Omental fat pad (tissue), 3 donors: ENCODE measurements at regions not wholly inside any gene's neighbourhood (a gene's known extent, or its start where the extent isn't known, plus 50 kb on each side); places are given as distances from the start of the nearest gene placed in this dataset.

Source experiments
- ATAC-seq: fragments of 150-250 bp; one replicate; pipeline ENCODE4 v1.9.1; 2016; ENCODE audit warnings: mild to moderate bottlenecking, moderate library complexity; ENCODE audit not compliant: low FRiP score
- DNase-seq: peaks from one replicate; pipeline ENCODE4 v3.0.0-alpha.2; 2019; ENCODE audit warnings: low spot score
- TF ChIP-seq, protein P1 (sequence below), 3 donors: fragments of 450-650 bp; IDR thresholded peaks; one replicate each; pipeline ENCODE4 v1.5.1; 2016 to 2017; ENCODE audit warnings: antibody characterized with exemption in 3 of 3, mild to moderate bottlenecking in 3 of 3, moderate library complexity in 2 of 3

DNA sequence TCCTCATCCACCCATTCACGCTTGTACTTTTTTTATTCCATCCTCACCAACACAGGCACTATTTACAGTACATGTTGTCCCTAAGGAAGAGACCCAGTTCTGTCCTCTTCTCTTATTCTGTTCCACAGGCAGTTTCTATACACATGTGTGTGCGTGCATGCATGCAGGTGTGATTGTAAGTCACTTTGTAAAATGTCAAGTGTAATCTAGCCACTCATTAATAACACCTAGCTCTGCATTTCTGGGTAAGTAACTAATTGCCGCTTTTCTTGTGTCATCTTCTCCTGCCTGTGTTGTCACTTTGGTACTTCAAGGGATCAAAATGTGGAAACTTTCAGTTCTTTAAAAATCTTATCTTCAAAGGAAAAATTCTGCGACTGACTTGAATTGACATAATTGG is 377.2 kb downstream of the SEC16B start:
- TF ChIP-seq, protein P1, sequence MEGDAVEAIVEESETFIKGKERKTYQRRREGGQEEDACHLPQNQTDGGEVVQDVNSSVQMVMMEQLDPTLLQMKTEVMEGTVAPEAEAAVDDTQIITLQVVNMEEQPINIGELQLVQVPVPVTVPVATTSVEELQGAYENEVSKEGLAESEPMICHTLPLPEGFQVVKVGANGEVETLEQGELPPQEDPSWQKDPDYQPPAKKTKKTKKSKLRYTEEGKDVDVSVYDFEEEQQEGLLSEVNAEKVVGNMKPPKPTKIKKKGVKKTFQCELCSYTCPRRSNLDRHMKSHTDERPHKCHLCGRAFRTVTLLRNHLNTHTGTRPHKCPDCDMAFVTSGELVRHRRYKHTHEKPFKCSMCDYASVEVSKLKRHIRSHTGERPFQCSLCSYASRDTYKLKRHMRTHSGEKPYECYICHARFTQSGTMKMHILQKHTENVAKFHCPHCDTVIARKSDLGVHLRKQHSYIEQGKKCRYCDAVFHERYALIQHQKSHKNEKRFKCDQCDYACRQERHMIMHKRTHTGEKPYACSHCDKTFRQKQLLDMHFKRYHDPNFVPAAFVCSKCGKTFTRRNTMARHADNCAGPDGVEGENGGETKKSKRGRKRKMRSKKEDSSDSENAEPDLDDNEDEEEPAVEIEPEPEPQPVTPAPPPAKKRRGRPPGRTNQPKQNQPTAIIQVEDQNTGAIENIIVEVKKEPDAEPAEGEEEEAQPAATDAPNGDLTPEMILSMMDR (IDR thresholded peaks at IDR 0.05) = no peak
- DNase-seq (no peak), ATAC-seq (no peak)

DNA sequence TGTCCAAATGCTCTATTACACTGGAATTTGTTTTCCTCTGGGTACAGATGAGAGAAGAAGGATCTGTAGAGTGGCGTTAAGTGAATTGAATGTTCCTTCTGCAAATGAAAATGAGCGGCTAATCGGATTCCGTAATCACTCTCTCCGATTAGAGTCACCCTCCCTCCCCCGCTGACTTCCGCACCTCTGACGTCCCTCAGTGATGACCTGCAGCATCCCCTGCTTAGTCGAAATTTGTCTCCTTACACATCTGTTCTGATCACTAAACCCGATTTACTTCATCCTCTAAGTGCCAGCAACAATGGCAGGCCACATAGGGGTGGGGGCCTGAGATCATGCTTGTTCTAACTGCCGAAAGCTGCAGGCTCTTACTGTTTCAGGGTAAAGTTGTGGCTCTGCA is 378.7 kb downstream of the SEC16B start:
- no peak for ATAC-seq
- DNase-seq = no peak
- TF ChIP-seq, protein P1 (IDR thresholded peaks at IDR 0.05) = no peak

DNA sequence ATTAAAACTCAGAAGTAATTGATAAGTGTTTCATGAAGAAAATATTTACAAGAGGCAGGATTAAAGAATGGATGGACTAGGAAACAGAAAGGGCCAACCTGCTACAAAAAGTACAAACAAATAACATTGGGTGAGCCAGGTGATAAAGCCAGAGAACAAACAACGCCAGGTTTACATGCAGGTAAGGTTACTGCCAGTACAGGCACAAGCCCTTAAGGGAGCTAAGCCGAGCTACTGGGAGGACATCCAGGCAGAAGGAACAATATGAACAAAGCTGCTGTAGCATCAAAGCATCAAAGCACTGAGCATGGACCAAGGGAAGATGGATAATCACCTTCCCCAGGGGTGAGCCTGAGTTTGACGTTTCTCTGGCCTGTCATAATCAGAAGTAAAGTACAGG is 380.7 kb downstream of the SEC16B start:
- no peak for ATAC-seq
- DNase-seq = no peak
- TF ChIP-seq, protein P1 (IDR thresholded peaks at IDR 0.05) = no peak

DNA sequence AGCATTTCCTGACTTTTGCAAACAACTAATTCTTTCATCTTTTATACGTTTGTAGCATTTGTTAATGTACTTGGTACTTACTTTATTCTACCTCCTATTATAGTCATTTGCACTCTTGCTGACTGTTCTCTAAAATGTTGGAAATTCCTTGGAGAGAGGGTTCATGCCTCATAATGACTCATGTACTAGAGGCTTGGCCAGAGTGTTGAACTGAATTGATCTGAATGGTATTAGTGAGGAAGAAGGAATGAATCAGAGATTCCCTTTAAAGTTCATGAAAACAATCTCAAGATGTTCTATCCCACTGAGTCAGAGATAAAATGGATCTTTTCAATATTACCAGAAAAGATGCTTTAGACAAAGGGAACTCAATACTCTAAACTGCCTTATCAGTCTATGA is 383.4 kb downstream of the SEC16B start:
- TF ChIP-seq, protein P1 (IDR thresholded peaks at IDR 0.05) = no peak
- no peak for ATAC-seq
- no peak for DNase-seq

DNA sequence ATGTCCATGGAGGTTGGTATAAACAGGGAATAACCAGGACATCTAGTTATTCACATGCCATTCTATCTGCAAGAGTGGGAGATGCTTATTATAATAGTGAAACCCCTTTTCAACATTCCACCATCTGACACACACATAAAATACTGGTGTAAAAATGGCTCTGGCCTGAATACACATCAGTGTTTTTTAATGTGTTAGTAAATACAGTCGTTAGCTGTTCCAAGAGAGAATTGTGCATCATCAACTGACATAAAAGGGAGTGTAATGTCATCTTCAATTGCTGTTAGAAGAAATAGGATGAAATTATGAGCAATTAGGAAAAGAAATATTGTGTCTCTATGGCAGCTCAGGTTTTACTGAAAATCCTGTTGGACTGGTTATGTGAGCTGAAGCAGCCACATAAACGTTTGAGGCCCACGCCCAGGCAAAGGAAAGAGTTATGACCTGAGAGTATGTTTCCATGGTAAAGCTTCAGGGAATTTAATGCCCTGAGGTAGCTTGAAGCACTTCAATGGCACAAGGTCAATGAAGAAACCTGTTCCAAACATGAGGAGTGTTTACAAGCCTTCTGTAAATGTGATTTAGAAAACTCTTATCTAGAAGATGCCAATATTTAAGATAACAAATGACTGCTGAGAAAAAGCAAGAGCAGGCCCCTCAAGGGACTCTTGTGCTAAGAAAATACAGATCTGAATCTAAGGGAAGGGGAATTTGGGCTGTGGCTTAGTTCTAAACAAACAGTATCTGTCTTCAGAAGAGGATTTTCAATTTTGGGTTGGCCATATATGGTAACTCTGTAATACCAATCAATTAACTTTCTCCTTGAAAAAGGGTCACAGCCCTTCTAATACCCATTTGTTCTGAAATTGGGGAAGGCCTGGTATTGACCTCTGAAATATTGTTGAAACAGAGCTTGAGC is 384.3 kb downstream of the SEC16B start:
- no peak for DNase-seq
- TF ChIP-seq, protein P1 (IDR thresholded peaks at IDR 0.05) = no peak
- no peak for ATAC-seq

DNA sequence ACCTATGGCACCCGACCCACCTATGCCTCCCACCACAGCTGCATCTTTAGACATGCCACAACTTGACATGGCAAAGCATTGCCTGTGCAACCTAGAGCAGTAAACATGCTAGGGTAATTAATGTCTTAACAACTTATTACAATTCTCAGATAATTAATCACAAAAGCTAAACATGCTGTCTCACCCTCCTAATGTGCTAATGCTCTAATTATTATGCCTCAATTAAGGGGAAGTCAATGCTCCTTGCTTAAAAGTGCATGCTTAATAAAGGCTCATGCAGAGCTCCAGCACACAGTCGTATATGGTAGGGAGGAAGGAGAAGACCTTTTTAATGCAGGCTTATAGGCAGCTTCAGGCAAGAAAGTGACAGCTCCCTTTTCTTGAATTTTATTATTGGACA is 396.0 kb downstream of the SEC16B start:
- no peak for DNase-seq
- ATAC-seq = no peak
- TF ChIP-seq, protein P1 (IDR thresholded peaks at IDR 0.05) = no peak

- ATAC-seq (no peak), DNase-seq (no peak)
- TF ChIP-seq, protein P1 (IDR thresholded peaks at IDR 0.05) = no peak
Observed at GRCh38 chr1:177571485-177572076, 398.3 kb downstream of the SEC16B start.
